ENCODE measurements at regions not wholly inside any gene's neighbourhood (a gene's known extent, or its start where the extent isn't known, plus 50 kb on each side); places are given as distances from the start of the nearest gene placed in this dataset.
A peak's percentile ranks its signal among the peaks of the same experiment; 100 is the strongest.
"Not testable (repeated sequence)": the region's sequence is repeated elsewhere in the genome, so short reads cannot be mapped to it uniquely, and the experiment has no call there.

DNA sequence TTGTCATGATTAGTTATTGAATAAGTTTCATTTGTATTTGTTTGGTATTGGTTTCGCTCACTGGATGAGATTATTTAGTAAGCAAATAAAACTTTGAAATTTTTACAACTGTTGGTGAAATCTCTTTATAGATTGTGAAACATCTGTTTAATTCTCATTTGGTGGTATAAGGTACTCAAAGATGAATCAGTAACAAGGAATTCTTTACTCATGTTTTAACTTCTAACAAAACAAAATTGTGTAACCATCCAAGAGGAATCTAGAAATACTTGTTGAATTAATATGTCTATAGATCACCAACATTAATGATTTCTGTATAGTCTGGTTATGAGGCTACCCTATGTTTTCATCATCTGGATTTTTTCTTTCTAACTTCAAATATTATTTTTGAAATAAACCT lies 62.8 kb upstream of the USP25 start:
- no peak for DNase-seq (ENCODE audit: low read depth in 2 of 2)

DNA sequence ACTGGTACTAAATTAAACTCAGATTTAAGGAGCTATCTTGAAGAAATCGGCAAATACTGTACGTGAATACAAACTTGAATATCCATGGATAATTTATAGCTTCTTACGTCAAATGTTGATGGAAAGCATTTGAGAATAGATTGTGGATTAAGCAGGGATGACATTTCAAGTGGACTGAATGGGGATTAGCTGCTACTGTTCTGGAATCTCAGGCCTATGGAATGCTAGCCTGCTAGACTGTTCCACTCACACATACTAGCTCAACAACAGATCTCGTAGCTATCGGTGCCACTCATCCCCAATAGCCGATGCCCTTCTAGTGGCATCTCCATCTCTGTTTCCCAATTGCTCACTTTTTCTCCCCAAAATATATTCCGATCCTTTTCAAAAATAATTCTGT lies 62.0 kb upstream of the USP25 start:
- DNase-seq (ENCODE audit: low read depth in 2 of 2) = no peak

DNA sequence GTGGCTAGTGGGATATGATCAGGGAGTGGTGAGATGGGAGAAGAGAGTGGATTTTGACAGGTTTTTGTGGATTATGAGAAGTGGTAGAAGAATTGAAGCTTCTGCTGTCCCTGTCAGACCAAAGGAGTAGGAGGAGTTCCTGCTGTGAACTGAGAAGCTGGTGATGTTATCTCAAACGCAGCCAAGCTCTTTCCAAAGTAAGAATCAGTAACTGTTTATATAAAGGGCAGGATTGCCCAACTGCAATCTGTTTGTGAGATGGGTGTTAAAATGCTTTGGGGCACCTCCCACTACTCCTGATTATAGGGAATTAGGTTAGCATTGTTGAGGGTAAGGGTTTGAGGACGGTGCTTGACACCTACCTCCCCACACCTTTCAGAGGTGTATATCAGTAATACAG lies 60.5 kb upstream of the USP25 start:
- DNase-seq (ENCODE audit: low read depth in 2 of 2) = no peak

DNA sequence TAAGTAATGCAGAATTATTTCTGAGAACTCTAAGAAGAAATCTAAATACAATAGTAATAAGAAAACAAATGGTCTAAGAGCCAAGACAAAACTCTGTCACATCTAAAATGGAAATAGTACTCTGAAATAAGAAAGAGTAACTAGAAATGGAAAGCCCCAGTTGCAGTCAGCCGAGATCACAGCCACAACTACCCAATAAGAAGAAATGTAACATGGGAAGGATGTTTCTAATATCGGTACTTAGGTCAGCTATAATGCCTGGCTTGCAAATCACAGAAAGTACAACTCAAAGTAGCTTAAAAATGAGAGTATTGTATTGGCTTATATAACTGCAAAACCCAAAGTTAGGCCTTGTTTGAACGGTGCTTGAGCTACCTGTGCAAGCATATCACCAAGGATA lies 58.6 kb upstream of the USP25 start:
- DNase-seq (ENCODE audit: low read depth in 2 of 2) = no peak

DNA sequence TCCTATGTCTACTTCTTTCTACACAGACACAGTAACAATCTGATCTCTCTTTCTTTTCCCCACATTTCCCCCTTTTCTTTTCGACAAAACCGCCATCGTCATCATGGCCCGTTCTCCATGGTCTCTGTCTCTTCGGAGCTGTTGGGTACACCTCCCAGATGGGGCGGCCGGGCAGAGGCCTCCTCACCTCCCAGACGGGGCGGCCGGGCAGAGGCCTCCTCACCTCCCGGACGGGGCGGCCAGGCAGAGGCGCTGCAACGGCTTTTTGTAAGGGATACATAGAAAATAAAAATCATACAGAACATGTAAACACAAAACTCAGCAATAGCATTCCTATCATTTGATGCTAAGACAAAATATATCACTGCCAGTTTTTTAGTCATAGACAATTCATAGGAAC lies 57.2 kb upstream of the USP25 start:
- DNase-seq (ENCODE audit: low read depth in 2 of 2) = not testable (repeated sequence)

DNA sequence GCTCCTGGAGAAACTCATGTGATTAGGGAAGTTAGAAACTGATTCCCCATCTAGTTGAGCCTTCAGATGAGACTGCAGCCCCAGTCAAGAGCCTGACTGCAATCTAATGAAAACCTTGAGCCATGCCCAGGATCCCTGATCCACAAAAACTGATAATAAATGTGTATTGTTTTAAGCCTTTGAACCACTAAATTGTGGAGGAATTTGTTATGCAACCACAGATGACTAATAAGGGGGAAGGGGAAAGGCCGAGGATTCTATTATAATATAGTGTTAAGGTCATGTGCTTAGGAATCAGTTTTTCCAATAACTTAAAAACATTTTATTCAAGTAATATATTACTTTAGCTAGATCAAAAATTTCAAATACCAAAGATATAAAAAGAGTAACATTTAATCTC lies 52.8 kb upstream of the USP25 start:
- no peak for DNase-seq (ENCODE audit: low read depth in 2 of 2)

DNA sequence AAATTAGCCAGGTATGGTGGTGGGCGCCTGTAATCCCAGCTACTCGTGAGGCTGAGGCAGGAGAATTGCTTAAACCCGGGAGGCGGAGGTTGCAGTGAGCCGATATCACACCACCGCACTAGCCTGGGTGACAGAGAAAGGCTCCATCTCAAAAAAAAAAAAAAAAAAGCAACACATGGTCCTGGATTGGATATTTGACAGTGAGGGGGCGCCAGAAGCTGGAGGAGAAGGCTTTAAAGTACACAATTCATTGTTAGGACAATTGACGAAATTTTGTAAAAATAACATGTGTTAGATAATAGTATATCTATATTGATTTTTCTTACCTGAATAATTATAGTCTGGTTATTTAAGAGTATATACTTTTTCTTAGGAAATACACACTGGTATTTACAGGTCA lies 50.2 kb upstream of the USP25 start:
- peak in 1 of 2 donors; percentile 7 for DNase-seq (ENCODE audit: low read depth in 2 of 2)

All from dermis microvascular lymphatic vessel endothelial cell (primary cell).